Left colon (tissue), 2 donors: ENCODE measurements at regions not wholly inside any gene's neighbourhood (a gene's known extent, or its start where the extent isn't known, plus 50 kb on each side); places are given as distances from the start of the nearest gene placed in this dataset.
"Not testable (repeated sequence)": the region's sequence is repeated elsewhere in the genome, so short reads cannot be mapped to it uniquely, and the experiment has no call there.

Source experiments
- ATAC-seq: fragments of 200-7000 bp; cut with Tn5 transposase; one replicate; pipeline ENCODE4 v1.9.1; 2020; ENCODE audit warnings: mild to moderate bottlenecking, moderate library complexity
- DNase-seq, 2 donors: peaks; one replicate each; pipeline ENCODE4 v3.0.0-alpha.2; 2020
- intact Hi-C, 2 donors: fragments of 100-400 bp; cut with DNase I in 1 of 2; cut with micrococcal nuclease in 1 of 2; formaldehyde crosslinking; loops; one replicate each; pipeline versions ENCODE4 v1.11.2 to v1.14.0; 2022; cut with DNase I, micrococcal nuclease
- donor health status: DM: no; HTN: no; CAD: no.
- donor health status: DM: yes; HTN: yes; CAD: no.

DNA sequence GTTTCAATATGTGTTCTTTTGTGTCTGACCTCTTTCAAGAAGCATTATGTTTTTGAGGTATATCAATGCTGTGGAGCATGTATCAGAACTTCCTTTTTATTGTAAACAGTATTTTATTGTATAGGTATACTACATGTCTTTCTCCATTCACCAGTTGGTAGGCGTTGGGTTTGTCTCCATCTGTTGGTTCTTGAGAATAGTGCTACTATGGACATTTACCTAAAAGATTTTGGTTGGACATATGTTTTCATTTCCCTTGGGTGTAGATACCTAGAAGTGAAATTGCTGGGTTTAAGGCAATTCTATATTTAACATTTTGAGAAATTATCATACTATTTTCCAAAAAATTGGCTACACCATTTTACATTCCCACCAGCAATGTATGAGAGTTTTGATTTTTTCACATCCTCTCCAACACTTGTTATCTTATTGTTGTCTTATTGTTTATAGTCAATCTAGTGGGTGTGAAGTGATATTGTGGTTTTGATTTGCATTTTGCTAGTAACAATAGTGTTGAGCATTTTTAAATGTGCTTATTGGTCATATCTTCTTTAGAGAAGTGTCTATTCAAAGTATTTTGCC is 409.2 kb downstream of the IPO8 start:
- ATAC-seq = no peak
- intact Hi-C loops = no loop called here

DNA sequence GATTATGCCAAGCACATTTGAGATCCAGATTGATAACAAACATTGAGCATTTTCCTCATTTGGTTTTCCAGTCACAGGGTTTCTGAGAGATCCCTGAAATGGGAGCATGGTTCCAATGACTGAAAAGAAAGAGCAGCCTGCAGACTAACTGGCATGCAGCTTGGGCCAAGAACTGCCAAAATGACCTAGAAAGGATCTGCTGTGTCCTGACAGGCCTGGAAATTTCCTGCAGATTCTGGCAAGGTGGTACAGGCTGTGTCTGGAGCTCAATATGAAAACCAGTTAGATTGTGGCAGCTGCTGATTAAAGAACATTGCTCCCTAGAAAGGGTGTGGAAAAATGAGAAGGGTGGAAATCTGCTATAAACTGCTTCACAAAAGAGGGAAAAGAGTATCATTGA is 417.3 kb downstream of the IPO8 start:
- intact Hi-C loops = no loop called here
- no peak for ATAC-seq
- DNase-seq = no peak

More for the DNA sequence above, 409.2 kb downstream of the IPO8 start:
- DNase-seq = no peak

DNA sequence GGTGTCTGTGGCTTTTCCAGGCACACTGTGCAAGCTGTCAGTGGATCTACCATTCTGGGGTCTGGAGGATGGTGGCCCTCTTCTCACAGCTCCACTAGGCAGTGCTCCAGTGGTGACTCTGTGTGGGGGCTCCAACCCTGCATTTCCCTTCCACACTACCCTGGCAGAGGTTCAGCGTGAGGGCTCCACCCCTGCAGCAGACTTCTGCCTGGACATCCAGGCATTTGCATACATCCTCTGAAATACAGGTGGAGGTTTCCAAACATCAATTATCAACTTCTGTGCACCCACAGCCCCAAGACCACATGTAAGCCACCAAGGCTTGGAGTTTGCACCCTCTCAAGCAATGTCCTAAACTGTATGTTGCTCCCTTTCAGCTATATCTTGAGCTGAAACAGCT is 423.2 kb downstream of the IPO8 start:
- DNase-seq, ATAC-seq, intact Hi-C loops: not testable (repeated sequence)

DNA sequence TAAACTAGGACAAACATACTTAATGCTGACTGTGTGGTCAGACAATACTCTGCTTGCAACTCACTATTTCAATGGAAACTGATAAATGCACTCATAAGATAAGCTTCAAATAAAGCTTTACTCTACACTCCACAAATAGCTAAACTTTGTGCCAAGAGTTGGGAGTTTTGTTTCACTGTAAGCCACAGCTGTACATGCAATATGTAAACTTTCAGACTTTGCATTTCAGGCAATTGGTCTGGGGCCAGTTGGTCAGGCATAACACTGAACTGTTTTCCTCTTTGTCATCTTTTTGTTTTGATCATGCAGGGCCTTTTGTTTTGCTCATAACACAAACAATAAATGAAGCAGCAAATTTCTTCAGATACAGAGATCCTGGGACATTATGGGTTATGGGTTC is 426.2 kb downstream of the IPO8 start:
- ATAC-seq (no peak), DNase-seq (no peak)

DNA sequence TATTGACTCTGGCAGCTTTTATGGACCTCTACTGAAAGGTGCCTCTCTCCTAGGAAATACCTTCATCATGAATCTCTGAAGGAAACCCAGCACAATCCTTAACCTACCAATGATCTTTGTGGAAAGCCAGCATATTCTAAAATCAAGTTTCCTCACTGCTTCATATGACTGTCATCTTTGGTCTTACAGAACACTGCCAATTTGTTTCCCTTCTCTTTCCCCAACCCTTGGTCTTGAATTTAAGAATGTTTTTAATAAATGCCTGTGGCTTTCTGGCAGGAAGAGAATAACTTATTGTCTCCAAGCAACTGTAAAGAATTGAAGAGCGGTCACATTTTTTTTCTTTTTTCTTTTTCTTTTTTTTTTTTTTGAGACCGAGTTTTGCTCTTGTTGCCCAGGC is 427.6 kb downstream of the IPO8 start:
- ATAC-seq (no peak), DNase-seq (no peak)
- intact Hi-C loops = no loop called here

More for the DNA sequence above, 426.2 kb downstream of the IPO8 start:
- intact Hi-C loops = no loop called here

DNA sequence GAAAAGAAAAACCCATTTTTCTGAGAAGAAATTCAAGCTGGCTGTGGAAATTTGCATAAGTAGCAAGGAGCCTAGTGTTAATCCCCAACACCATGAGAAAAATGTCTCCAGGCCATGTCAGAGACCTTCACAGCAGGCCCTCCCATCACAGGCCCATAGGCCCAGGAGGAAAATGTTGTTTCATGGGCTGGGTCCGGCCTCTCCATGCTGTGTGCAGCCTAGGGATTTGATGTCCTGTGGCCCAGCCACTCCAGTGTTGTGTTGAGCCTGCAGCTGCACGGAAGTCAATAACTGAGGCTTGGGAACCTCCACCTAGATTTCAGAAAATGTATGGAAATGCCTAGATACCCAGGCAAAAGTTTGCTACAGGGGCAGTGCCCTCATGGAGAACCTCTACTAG is 432.2 kb downstream of the IPO8 start:
- no peak for DNase-seq
- intact Hi-C loops = no loop called here
- ATAC-seq = no peak

DNA sequence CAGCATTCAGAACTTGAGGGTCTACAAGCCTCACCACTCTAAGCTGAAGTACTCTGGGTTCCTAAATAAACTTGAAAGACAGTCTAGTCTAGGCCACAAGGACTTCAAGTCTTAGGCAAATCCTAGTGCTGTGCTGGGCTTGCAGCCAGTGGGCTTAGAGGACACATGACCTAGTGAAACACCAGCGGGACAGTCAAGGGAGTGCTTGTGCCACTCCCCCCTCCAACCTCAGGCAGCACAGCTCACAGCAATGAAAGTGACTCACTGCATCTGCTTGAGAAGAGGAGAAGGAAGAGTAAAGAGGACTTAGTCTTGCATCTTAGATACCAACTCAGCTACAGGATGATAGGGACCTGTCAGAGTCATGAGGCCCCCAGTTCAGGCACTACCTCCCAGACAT is 438.1 kb downstream of the IPO8 start:
- DNase-seq (no peak), ATAC-seq (no peak)
- intact Hi-C loops = no loop called here

DNA sequence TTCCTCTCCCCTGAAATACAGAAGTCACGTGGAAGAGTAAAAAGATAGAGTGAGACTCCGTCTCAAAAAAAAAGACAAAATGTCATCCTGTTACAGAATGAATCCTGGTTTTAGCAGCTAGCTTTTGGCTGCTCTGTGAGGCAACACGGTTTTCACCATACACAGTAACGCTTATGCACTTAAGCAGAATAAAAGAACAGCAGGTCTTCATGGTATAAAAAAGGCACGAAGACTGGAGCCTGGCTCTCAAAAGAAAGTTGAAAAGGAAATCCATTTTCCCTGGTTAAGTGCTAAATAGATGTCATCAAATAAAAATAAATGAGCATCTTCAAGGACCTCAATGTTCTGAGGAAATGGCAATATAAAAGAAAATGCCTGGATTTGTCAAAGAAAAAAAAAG is 444.1 kb downstream of the IPO8 start:
- ATAC-seq (no peak), DNase-seq (no peak)
- intact Hi-C loops = no loop called here

DNA sequence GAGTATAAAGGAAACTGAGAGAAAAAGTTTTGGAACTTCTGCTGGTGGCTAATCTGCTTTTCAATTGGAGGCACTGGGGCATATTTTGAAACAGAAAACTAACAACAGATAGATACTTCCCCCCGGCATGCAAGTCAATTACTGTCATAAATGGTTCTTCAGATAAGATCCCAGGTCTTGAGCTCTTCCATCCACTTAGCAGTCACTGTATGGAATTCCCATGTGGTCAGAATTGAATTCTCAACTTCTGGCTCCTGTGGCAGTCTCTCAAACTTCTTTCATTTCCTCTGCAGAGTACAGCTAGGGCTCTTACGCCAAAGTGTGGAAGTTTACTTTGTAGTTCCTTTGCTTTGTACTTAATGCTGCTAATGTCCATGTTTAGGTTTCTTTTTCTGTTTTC is 452.2 kb downstream of the IPO8 start:
- intact Hi-C loops = no loop called here
- ATAC-seq (no peak), DNase-seq (no peak)

DNA sequence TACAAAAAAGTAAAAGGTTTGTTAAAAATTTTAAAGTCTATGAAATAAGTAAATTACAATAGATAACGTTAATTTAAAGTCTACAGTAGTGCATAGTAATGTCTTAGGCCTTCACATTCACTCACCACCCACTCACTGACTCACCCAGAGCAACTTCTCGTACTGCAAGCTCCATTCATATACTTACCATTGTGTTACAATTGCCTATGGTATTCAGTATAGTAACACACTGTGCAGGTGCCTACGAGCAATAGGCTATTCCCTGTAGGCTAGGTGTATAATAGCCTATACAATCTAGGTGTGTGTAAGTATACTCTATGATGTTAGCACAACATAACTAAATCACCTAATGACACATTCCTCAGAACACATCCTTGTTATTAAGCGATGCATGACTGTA is 435.3 kb upstream of the TMTC1 start:
- intact Hi-C loops = no loop called here
- DNase-seq = no peak
- ATAC-seq = no peak

DNA sequence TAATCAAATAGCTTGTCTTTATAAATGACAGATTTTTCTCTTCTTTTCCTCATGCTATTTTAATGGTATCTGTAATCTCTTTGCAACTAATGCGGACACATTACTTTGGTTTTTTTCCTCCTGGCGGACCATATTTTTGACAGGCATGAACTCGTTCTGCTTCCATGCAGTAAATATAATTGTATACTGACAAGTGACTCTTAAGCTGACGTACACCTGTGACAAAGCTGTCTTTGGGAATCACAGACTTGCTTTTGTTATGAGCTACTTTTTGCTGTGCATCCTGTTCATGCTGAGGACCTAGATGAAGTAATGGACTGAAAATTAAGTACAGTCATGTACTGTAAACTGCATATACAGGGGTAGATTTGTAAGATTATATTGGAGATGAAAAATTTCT is 434.3 kb upstream of the TMTC1 start:
- ATAC-seq (no peak), DNase-seq (no peak)
- intact Hi-C loops = no loop called here

DNA sequence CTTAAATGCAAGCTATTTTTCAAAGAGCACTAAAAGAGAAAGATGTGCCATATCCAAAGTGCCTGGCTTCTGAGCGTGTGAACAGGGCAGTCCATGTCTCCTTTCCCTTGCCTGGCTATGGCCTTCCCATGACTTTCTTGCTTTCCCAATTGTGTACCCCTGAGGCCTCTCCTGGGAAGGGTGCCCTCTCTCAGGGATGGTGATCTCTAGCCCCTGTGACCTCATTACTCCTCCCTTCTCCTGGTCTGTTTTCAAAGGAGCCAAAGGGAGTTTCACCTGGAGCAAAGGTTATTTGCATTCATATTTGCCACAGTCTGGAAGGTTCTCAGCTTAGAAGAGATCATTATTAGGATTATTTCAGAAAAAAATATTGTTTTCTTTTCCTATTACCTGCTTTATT is 429.4 kb upstream of the TMTC1 start:
- ATAC-seq (no peak), DNase-seq (no peak)
- intact Hi-C loops = no loop called here

DNA sequence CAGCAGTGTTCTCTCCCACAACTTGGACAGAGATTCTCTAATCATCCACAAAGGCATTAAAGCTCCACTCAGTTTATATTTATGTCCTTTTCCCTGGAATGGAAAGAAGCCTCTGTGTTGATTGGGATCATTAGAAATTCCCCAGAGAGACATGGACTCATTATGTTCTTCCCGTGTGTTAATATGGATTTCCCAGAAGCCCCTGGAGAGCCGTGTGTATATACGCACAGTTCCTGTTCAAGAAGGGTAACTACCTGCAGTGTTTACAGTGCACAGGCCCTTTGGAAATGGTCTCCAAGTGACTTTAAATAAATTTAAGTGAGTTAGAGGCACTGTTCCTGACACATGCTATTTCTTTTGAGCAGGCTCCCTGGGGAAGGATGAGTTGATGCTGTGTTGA is 428.0 kb upstream of the TMTC1 start:
- intact Hi-C loops = no loop called here
- no peak for DNase-seq
- ATAC-seq = no peak

DNA sequence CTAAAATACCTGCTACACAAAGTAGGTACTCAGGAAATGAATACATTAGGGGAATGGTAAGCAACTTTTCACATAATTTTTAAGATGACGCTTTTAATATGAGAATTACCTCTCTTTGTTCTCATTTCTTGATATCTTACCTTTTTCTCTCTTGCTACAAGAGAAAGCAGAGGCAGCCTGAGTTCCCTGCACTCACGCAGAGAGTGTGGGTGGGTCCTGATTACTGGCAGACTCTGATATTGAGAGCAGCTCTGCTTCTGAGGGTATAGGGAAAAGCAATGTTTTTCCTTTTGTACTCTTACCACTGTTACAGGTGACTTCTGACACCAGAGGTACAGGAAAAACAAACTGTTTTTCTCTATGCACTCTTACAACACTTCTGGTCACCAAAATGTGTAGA is 420.2 kb upstream of the TMTC1 start:
- no peak for ATAC-seq
- no peak for DNase-seq
- intact Hi-C loops = no loop called here

DNA sequence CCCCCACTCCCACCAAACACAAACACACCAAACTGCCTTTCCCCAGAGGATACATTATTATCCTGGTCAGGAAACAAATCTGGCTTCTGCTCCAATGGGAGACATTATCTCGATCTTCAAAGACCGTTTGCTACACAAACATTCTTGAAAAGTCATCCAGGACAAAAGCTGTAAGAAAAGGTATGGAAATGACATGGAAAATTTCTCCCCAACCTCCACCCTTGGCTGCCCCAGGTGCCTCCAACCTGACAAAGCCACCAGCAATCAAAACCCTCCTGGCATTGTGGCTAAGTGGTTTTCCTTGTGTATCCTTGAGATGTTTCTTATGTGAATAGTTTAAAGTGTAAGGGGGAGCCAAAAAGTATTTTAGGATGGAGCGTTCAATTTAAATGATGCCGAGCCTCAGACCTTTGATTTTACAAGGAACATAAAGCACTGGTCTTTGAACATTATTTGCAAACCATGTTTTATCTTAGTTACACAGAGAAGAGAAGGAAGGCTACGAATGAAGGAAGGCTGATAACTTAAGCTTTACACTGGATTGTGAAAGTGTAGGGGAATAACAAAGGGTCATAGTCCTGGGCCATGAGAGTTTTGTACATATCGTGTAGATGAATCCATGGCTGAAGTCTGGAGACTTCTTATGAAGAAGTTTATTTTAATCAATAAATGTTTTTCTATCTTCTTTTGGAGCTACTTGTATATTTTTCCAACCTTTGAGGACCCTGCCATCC is 418.9 kb upstream of the TMTC1 start:
- intact Hi-C loops = no loop called here
- ATAC-seq = no peak
- no peak for DNase-seq

DNA sequence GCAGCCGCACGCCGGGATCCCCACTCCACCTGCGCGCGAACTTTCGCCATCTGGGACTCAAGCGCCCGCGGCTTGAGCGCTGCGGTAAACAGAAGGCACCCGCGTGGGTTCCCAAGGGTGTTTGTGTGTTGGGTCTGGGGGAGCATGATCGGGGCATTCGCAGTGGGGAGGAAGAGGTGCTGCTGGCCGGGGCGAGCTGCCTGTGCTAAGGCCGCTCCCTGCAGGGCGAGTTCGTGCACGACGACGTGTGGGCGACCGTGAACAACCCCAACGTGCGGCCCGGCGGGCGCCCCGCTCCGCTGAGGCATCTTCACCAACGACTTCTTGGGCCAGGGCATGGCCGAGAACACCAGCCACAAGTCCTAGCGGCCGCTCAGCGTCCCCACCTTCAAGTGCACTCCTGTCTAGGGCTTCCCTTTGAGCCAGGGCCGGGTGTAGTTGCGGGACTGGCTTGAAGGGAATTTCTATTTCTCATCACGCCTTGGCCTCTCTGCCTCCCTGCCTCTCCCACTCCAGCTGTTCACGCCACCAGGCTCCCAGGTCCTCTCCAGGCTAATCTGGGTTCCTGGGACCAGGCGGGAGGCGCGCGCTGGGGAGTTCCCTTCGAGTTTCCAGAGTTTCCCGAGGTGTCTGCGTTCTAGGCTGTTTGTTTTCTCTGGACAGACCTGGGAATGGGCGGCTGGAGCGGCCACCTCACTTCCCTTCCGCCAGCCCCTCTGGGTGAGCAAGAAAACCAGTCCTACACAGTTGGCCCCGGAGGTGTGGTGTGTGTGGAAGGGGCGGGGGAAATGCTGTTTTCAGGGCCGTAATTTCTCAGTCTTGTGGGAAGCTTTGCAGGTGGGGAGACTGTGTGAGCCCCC is 417.8 kb upstream of the TMTC1 start:
- no peak for DNase-seq
- intact Hi-C loops = no loop called here
- ATAC-seq = no peak

DNA sequence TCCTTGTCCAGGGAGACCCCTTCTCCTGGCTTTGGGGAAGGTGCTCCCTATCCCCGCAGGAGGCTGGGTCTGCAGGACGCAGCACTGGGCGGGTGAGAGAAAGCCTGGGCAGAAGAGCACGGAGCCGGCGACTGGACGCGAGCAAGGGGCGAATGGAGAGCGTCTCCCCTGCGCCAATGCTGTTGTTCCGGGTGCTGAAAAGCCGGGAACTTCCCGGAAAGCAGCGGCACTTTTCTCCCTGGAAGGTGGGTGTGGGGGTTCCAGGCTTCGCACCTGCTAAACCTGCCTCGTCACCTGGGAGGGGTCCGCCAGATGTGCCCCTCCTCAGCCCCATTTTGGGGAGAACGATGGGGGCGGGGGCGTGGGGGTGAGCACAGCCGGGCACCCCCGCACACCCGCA is 417.1 kb upstream of the TMTC1 start:
- no peak for ATAC-seq
- intact Hi-C loops = no loop called here
- DNase-seq = no peak

DNA sequence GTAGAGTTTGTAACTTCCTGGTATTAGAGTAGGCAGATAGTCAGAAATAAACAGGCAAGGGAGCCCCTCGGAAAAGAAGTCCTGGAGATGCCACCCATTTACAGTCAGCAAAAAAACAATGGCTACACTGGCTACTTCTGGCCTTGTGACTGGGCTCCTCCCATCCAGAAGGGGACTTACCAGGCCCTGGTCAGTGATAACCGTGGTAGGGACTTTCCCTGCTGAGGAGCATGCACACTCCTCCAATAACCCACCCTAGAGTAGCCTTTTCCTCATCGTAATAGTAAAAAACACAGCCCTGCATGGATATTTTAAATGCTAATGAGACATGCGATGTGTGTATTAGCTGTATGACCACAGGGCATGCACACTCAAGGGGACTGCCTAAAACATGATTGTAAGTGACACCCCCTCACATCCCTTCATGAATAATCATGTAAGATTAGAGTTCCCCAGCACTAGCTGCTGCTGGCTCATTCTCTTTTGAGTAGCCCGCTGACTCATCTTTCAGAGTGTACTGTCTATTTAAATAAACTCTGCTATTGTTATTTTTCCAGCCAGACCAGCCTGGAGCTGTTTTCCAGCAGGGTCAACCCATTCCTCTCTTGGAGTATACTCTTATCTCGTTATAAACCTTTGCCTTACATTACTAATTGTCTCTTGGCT is 413.8 kb upstream of the TMTC1 start:
- DNase-seq = no peak
- intact Hi-C loops = no loop called here
- no peak for ATAC-seq

DNA sequence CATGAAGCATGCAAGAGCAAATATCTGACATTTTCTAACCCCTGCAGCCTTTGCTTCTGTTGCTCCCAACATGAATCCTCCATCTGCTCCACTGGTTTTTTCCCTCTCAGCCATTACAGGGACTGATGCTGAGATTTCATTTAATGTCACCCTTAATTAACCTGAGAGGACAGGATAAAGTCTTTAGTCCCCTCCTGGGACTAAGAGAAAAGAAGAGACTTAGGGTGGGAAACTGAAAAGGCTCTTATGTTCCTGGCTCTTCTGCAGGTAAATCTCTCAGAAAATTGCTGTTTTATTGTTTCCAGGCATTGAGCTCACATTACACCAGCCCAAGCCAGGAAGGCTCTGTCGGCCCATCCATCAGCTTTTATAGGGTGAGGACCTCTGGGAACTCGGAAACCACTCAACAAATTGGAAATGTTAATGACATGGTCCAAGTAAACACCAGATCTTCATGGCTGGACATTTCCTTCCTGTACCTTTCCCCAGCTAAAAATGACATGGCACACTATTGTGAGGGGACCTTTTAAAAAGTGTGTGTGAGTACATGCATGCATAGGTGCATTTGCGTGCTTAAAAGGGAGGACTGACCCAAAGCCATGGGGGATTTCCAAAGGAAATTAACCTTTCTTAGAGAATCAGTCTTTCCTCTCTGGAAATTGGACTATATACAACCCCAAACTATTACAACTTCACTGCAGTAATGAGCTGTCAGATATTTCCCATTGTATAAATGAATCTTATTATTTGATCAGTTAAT is 408.1 kb upstream of the TMTC1 start:
- DNase-seq = no peak
- intact Hi-C loops = no loop called here
- ATAC-seq = no peak
